ENCODE measurements at regions not wholly inside any gene's neighbourhood (a gene's known extent, or its start where the extent isn't known, plus 50 kb on each side); places are given as distances from the start of the nearest gene placed in this dataset.

DNA sequence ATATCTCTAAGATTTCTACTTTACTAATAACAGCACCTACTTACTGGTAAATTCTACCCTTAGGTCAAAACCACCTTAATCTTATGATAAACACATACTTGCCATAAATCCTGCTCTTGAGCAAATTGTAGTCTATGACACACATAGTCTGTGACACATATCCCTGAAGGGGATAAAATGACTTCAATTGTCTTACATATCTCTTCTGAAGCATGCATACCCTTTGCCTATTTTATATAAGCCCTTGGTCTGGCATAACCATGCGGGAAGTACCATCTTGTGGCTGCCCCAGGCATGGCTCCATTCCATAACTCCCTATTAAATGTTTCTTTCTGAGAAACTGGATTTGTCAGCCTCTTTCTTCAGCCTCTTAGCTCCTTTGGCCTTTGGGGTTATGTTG lies 248.9 kb downstream of the SLC7A11 start:
- TF ChIP-seq, protein P1, sequence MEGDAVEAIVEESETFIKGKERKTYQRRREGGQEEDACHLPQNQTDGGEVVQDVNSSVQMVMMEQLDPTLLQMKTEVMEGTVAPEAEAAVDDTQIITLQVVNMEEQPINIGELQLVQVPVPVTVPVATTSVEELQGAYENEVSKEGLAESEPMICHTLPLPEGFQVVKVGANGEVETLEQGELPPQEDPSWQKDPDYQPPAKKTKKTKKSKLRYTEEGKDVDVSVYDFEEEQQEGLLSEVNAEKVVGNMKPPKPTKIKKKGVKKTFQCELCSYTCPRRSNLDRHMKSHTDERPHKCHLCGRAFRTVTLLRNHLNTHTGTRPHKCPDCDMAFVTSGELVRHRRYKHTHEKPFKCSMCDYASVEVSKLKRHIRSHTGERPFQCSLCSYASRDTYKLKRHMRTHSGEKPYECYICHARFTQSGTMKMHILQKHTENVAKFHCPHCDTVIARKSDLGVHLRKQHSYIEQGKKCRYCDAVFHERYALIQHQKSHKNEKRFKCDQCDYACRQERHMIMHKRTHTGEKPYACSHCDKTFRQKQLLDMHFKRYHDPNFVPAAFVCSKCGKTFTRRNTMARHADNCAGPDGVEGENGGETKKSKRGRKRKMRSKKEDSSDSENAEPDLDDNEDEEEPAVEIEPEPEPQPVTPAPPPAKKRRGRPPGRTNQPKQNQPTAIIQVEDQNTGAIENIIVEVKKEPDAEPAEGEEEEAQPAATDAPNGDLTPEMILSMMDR (IDR thresholded peaks at IDR 0.05), result no peak
- TF ChIP-seq POLR2A (IDR thresholded peaks at IDR 0.05), result no peak
